Large intestine (tissue), 3 donors: ENCODE measurements at regions not wholly inside any gene's neighbourhood (a gene's known extent, or its start where the extent isn't known, plus 50 kb on each side); places are given as distances from the start of the nearest gene placed in this dataset.

Source experiments
- DNase-seq, 2 donors: peaks; one replicate each; pipeline versions ENCODE4 v3.0.0 to v3.0.0-alpha.2; 2013
- H3K27ac ChIP-seq: one replicate; pipeline ENCODE4 v1.5.1; 2013; ENCODE audit warnings: low read length
- H3K27me3 ChIP-seq: 2 replicates; pipeline ENCODE4 v1.6.1; 2013; ENCODE audit warnings: low read length; ENCODE audit not compliant: control insufficient read depth, insufficient read depth
- H3K36me3 ChIP-seq: 2 replicates; pipeline ENCODE4 v1.6.1; 2013; ENCODE audit warnings: low read length; ENCODE audit not compliant: control insufficient read depth, insufficient read depth
- H3K4me1 ChIP-seq: one replicate; pipeline ENCODE4 v1.6.1; 2013; ENCODE audit warnings: low read length; ENCODE audit not compliant: control insufficient read depth, insufficient read depth
- H3K4me3 ChIP-seq: one replicate; pipeline ENCODE4 v1.5.1; 2013; ENCODE audit warnings: low read length
- H3K9me3 ChIP-seq: one replicate; pipeline ENCODE4 v1.6.1; 2013; ENCODE audit warnings: mild to moderate bottlenecking, low read depth, low read length, moderate library complexity; ENCODE audit not compliant: control insufficient read depth
- WGBS: methylation state at CpG from one replicate; pipeline ENCODE4 v1.1.5; 2013; ENCODE audit warnings: low lambda C conversion rate; ENCODE audit not compliant: insufficient coverage; 5-methylcytosine and 5-hydroxymethylcytosine counted together

DNA sequence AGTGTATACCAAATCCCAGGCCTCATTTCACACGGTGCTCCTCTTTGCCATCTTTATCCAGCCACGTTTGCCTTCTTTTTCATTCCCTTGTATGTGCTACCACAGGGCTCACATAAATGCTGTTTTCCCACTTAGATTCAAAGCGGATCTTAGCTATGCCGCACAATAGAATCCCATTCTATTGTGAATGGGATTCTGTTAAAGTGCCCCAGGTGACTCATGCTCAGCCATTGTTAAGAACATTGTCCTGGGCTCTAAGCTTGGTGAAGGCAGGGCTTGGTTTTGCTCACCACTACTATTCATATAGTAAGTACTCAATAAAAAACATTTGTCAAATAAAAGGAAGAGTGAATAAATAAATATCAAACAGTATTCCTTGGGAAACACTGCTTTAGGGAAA, 72.3 kb upstream of the PHYHIPL start:
- no peak for DNase-seq
- no peaks in the 10 kb centered on the region for H3K27me3 ChIP-seq
- H3K4me3 ChIP-seq: no peak overlapping the region
- WGBS: no CpG with 5 or more reads among the region's 4 CpGs
- H3K27ac ChIP-seq: no peak overlapping the region
- H3K9me3 ChIP-seq: no peaks in the 10 kb centered on the region
- peaks cover 8% of the 10 kb centered on the region for H3K4me1 ChIP-seq
- no peaks in the 10 kb centered on the region for H3K36me3 ChIP-seq

DNA sequence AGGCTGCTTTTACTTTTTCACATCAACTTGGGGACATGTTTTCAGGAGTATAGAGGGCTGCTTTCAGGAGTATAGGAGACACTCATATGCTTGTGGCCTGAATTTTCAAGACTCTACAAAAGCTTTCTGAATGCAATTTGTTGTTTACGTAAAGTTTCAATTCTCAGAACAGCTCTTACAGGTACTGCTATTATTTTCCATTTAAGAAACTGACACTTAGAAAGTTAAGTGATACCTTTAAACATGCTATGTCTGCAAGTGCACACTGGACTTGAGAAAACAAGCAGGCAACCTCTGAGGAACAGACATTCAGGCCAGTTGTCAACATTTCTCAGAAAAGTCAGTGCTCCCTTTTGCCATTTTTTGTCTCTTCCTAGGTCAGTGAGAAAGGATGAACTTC, 70.0 kb upstream of the PHYHIPL start:
- H3K27me3 ChIP-seq: no peaks in the 10 kb centered on the region
- H3K9me3 ChIP-seq: no peaks in the 10 kb centered on the region
- no peak overlapping the region for H3K27ac ChIP-seq
- DNase-seq: no peak
- no CpG with 5 or more reads among the region's 1 CpG for WGBS
- peaks cover 8% of the 10 kb centered on the region for H3K4me1 ChIP-seq
- no peak overlapping the region for H3K4me3 ChIP-seq
- no peaks in the 10 kb centered on the region for H3K36me3 ChIP-seq

DNA sequence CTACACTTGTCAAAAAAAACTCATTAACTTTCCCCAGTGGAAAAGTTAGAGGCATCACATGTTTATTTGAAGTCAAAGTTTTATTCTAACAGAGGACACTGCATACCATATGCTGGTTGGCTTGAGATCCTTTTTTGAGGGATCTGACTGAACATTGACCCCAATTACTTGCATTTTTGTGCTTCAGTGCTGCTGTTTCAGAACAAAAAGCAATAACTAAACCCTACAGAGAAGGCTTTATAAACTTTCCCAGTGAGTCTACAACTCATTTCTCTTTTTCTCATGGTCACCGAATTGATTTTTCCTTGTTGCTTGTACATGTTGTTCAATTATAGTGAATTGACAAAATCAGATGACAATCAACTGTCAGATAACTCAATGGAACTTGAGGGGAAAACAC, 69.3 kb upstream of the PHYHIPL start:
- Histone ChIP-seq H3K27me3 (no peaks in the 10 kb centered on the region), H3K36me3 (no peaks in the 10 kb centered on the region), H3K27ac (no peak overlapping the region), H3K4me3 (no peak overlapping the region), H3K9me3 (no peaks in the 10 kb centered on the region), H3K4me1 (peaks cover 8% of the 10 kb centered on the region)
- peak; percentile 47 to 61 for DNase-seq
- no CpG with 5 or more reads among the region's 1 CpG for whole genome bisulfite sequencing

DNA sequence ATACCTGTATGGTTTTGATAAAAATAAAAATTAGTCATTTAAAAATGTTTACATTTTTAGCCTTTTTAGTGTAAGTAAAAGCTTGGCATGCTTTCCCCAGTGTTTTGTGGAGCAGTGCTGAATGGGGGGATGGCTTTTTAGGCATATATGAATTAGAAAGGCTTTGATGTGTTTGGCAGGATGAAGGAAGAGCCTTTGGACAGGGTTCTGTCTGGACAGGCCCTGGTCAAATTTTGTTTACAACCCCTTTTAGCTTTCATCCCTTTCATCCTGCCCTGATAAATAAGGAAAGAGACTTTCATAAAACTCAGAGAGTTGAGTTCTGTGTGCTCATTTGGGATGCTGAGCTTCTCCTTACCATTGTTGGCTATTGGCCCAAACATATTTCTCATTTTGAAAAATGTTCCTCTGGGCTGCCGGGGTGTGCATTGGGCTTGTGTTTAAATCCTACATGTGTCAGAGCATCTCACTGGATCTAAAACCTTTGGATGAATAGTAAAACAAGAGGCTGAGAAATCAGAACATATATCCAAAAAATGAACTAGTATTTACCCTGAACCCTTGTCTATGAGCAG, 68.1 kb upstream of the PHYHIPL start:
- Histone ChIP-seq H3K36me3 (no peaks in the 10 kb centered on the region), H3K4me3 (no peak overlapping the region), H3K9me3 (no peaks in the 10 kb centered on the region), H3K27ac (no peak overlapping the region), H3K4me1 (peaks cover 8% of the 10 kb centered on the region), H3K27me3 (no peaks in the 10 kb centered on the region)
- no CpG with 5 or more reads among the region's 1 CpG for WGBS
- peak in 1 of 2 donors; percentile 10 for DNase-seq

DNA sequence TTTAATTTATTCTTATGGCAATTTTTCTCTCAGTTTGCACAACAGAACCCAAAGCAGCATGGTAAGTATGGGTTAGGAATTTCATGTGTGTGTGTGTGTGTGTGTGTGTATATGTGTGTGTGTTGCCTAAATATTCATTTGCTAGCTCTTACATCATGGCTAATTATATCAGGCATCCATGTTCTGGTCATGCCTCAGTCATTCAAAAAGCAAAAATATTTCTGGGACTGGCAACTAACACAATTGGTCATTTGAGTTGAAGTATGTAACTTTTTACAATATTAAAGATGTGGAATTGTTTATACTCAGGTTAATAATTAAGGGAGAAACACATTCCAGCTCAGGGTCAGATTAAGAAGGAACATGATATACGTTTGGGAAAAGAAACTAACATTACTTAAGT, 67.6 kb upstream of the PHYHIPL start:
- peak in 1 of 2 donors; percentile 33 for DNase-seq
- WGBS: no CpG with 5 or more reads among the region's 1 CpG
- no peak overlapping the region for H3K27ac ChIP-seq

DNA sequence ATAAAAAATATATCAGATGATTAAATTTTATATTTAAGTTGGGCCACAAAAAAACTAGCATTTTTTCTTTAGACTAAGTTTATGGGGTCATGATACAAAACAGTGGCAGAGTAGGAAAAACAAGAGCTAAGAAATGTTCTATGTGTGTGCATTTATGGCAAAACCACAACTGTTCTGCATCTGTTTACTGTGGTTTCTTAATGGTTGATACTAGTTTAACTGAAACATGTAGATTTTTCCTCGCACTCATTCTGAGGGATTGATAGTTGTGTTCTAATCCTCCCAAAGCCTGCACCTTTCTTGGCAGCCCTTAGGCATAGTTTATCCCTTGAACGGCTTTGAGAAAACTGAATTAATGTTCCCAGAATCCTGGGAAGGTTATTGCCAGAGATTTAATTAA, 66.6 kb upstream of the PHYHIPL start:
- Histone ChIP-seq H3K4me1 (peaks cover 8% of the 10 kb centered on the region), H3K9me3 (no peaks in the 10 kb centered on the region), H3K36me3 (no peaks in the 10 kb centered on the region), H3K4me3 (no peak overlapping the region), H3K27me3 (no peaks in the 10 kb centered on the region), H3K27ac (no peak overlapping the region)
- DNase-seq: no peak
- WGBS: 73% methylated on average over 2 of the region's 2 CpGs

More for the DNA sequence above, 67.6 kb upstream of the PHYHIPL start:
- Histone ChIP-seq H3K4me3 (no peak overlapping the region), H3K4me1 (peaks cover 8% of the 10 kb centered on the region), H3K9me3 (no peaks in the 10 kb centered on the region), H3K27me3 (no peaks in the 10 kb centered on the region), H3K36me3 (no peaks in the 10 kb centered on the region)

DNA sequence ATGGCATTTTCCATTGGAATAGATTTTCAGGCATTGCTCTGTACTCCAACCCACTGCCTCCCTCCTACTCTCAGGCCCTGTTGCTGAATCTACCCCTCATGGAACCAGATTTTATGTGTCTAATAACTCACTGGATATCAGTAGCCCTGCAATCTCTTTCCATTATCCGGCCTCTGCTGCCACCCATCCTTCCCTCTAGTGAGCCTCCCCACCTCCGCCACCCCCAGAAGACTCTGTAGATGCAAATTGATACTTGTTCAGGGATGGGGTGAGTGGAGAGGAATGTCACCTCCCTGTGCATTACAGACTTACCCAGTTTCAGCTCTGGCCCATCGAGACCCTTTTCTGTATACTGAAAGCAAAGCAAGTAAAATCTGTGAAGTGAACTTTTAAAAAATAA, 52.3 kb upstream of the PHYHIPL start:
- no peak overlapping the region for H3K27ac ChIP-seq
- no peak for DNase-seq
- no peaks in the 10 kb centered on the region for H3K36me3 ChIP-seq
- WGBS: no CpG with 5 or more reads among the region's 3 CpGs
- peaks cover 4% of the 10 kb centered on the region for H3K4me1 ChIP-seq
- no peak overlapping the region for H3K4me3 ChIP-seq
- H3K9me3 ChIP-seq: no peaks in the 10 kb centered on the region
- no peaks in the 10 kb centered on the region for H3K27me3 ChIP-seq

DNA sequence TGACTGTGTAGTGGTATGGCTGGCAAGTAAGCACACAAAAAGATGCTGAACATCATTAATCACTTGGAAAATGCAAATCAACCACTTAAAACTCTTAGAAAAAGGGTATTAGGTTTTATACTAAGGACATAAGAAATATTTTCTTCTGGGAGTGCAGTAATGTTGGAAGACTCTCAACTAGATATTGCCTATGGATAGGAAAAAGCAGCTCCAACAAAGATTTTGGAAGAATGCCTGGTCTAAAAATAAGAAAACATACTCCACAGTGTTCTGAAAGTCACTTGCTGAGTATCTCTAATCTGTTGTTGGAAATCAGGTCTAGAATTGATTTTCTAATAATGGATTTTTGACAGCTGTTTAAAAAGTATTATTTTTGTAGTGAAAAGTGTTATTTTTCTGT, 50.8 kb upstream of the PHYHIPL start:
- H3K36me3 ChIP-seq: no peaks in the 10 kb centered on the region
- no peak overlapping the region for H3K27ac ChIP-seq
- DNase-seq: no peak
- H3K9me3 ChIP-seq: no peaks in the 10 kb centered on the region
- no peak overlapping the region for H3K4me3 ChIP-seq
- no peaks in the 10 kb centered on the region for H3K27me3 ChIP-seq
- H3K4me1 ChIP-seq: peaks cover 4% of the 10 kb centered on the region

DNA sequence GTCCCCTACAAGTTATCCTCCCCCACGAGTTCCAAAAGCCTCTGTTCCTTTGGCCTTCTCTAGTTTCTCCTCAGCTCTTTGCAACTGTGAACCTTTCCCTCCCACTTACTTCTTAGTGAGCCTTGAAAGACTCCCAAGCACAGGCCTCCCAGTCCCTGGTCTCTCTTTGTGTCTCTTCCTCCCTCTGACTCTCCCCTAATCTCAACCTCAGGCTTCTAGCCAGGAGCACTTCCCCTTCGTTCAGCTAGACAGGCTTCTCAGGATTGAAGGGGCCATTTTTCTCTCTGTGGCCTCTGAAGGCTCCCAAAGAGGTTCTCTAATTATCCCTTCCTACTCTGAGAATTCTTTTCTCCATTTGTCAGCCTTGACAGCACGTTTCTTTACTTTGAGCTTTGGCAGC, 50.2 kb upstream of the PHYHIPL start:
- no peak overlapping the region for H3K4me3 ChIP-seq
- H3K4me1 ChIP-seq: peaks cover 4% of the 10 kb centered on the region
- no peaks in the 10 kb centered on the region for H3K36me3 ChIP-seq
- WGBS: 72% methylated on average over 2 of the region's 3 CpGs
- peak in 1 of 2 donors; percentile 30 for DNase-seq
- H3K9me3 ChIP-seq: no peaks in the 10 kb centered on the region
- no peaks in the 10 kb centered on the region for H3K27me3 ChIP-seq
- no peak overlapping the region for H3K27ac ChIP-seq
